Endometrium (tissue), 2 donors: ENCODE measurements at regions not wholly inside any gene's neighbourhood (a gene's known extent, or its start where the extent isn't known, plus 50 kb on each side); places are given as distances from the start of the nearest gene placed in this dataset.

Experiments
- FAIRE-seq: peaks from 2 replicates; lab custom pipeline; 2012; peaks lifted over from hg19 to GRCh38; lab: Jason Lieb, UNC
- donor health status: control.
- donor health status: control.

DNA sequence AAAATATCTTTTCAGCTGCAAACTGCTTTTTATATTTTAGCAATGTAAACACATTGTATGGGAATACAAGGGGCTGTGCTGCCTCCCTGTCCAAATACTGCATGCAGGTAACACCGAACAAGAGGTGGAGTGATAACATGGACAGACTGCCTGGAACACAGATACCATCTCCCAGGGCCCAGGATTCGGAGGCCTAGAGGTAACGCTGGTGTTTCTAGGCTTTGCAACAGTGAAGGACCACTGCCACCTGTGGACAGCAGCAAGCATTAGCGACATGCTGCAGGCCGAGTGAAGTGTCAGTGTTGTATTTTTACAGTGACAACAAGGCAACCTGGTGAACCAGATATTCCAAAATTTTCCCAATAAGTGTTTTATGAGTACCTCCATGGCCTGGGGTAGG is 379.1 kb downstream of the DMRT2 start:
- FAIRE-seq: no peak

DNA sequence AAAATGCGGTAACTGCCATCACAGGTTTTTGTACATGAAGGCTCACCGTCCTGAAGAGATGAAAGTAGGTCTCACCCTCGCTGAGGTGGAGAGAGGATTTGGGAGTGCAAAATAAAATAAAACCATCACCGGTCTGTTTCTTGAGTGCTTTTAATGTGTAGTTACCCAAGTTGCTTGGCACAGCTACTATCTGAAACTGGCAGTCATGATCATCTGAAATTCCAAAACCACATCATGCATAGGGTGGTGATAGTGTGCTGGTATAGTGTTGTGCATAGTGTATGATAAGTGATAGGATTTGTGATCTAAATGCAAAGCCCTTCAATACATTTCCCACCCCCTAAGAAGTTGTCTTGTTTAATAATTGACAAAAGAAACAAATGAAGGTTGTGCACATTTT is 381.3 kb downstream of the DMRT2 start:
- FAIRE-seq: no peak

DNA sequence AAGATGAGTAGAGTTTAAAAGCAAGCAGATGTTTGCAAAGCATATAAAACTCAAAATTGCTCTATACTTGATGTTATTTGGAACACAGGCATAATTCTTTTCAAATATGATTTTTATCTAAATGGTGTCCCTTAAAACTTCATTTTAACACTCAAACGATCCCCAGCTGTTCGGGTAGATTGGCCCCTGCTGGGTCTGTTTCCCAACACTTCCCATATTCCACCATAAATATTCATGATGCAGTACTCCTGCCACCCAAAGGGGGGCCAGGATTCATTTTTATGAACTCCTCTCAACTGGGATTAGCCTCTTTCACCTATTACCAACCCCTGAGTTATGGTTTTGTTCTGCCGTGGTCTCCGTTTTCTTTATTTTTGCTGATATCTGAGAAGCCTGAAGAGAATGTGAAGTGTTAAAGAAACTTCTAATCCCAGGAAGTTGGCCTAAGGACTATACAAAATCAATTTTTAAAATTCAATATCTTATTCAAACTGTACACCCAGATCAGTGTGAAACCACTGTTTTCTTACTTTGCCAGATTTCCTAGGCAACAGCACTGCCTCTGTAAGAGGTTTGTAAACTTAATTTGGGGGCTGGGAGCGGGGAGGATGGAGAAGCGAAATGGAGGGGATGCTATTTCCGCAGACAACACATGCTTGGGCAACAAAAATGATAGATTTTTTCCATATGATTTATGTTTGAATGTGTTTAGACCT is 384.1 kb downstream of the DMRT2 start:
- no peak for FAIRE-seq

DNA sequence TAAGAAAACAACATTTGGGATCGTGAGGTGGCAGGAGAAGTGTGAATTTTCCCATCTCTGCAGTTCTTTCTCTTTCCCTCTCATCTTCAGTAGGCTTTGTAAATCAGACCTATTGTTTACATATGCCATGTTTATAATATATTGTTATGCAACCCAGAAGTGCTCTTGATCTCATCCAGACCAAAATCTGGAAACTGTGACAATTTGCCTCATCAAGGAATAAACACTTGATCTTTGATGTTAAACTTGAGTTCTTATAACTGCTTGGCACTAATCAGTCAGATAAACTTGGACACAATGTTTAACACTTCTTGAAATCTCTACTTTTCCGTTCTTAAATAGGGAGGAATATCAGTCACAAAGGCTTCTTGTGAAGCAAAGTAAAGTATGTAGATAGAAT is 384.7 kb downstream of the DMRT2 start:
- no peak for FAIRE-seq

DNA sequence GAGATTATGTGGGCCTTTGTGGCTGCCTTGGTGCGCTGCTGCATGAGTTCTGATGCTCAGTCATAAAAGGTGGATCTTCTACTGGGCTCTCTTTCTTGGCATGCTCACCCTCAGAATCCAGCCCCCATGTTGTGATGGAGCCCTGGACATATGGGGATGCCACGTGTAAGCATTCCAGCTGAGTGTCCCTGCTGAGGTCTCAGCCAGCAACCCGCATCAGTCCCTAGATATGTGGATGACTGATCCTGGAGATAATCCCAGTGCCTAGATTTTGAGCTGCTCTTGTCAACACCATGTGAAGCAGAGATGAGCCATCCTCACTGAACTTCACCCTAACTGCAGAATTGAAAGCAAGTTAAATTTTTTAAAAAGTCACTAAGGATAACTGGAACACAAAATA is 390.1 kb downstream of the DMRT2 start:
- FAIRE-seq: no peak

DNA sequence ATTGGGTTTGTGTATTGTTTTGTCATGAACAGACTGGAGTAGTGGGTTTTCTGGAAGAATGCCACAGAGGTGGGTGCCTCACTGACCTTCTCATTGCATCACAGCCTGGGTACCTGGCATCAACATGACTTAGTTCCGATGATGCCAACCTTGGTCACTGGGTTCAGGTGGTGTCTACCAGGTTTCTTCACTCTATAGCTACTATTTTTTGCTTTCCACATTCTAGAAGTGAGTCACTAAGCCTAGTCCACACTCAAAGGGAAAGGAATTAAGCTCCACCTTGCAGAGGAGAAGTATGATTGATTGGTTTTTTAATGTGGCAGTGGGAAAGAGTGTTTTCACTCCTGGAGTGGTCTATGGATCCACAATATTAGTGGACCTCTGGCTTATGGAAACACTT is 391.9 kb downstream of the DMRT2 start:
- FAIRE-seq: no peak

DNA sequence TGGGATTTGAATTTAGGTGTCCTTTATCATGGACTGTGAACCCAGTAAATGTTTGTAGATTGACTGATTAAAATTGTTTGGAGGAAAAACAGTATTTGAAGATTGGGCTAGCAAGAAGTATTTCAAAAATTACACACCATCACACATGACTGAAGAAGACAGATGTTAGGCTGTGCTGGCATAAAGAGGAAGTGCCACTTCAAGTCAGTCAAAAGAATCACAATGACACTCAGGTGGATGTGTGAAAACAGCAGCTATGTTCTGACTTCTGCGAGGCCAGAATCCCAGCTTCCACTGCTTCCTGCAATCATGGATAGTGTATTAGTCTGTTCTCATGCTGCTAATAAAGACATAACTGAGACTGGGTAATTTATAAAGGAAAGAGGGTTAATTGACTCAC is 393.3 kb downstream of the DMRT2 start:
- no peak for FAIRE-seq

DNA sequence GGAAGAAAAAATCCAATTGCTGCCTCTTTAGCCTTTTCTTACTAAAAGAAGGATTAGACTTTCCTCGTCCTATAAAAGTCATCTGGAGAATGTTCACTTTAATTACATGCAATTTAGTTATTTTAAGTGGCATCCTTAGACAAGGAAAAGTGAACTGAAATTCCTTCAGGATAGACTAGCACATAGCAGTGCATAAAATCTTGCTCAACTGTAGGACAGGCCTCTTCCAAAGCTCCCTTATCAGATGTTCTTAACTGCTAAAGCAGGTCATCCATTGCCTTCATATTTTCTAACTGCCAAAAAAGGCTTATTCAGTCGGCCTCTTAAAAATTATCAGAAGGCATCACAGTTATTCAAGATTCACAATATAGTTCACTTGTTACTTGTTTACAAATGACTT is 396.5 kb downstream of the DMRT2 start:
- no peak for FAIRE-seq

DNA sequence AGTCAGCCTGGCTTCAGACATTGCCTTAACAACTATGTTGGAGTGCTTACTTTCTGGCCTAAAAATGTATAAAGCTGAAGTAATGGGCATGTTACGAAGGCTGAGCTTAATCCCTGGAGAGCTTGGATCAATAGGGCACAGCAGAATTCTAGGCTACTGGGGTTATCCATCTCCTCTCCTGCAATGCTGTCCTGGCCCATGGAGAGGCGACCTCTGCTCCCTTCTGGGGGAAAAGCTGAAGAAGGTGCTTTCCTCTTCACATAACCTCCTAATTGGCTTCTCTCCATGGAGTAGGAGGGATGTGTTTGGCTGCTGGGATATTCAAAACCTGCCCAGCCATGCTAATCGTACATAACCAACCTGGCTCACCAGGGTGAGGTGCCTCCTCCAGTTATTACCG is 403.5 kb downstream of the DMRT2 start:
- FAIRE-seq: no peak

DNA sequence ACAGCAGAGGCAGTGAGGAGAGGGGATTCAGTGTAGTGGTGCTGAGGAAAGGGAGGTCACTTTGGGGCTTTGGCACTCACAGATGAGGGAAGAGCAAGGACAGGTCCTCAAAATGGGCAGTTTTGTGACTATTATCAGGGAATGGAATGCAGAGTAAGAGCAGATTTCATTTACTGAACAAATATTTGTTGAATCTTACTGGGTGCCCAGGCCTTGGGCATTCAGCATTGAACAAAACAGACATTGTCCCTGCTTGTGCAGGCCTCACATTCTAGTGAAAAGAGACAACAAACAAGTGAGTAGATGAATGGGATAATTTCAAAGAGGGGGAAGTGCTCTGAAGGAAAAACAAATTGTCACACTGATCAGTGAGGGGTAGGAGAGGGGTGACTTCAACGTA is 404.1 kb downstream of the DMRT2 start:
- no peak for FAIRE-seq

DNA sequence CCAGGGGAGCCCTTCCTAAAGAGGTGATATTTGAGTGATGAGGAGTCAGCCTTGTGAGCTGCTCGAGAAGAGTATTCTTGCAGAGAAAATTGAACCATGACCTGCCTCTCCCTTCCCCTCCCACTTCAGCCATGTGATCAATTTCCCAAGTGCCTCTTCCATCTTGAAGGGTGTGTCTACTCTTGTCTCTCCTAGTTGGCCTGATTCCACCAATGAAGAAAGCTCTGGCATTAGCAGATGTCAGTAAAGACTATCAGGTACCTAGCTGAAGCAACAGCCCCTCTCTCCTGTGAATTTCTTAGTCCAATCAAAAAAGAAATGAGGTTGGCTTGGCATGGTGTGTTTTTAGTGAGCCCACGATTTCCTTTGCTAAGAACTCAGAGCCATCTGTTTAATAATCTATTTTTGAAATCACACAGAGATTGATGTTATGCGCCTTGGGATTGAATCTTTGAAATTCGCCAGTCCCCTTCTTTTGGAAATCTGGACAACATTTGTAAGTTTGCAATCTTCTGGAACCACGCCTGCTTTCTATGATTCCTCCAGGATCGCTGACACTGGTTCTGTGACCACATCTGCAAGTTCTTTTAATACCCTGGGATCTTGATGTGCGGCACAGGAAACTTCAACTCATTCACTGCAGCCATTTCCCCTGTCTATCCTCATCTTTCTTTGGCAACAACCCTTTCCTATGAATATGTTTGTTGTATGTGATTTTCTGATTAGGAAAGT is 404.6 kb downstream of the DMRT2 start:
- no peak for FAIRE-seq

DNA sequence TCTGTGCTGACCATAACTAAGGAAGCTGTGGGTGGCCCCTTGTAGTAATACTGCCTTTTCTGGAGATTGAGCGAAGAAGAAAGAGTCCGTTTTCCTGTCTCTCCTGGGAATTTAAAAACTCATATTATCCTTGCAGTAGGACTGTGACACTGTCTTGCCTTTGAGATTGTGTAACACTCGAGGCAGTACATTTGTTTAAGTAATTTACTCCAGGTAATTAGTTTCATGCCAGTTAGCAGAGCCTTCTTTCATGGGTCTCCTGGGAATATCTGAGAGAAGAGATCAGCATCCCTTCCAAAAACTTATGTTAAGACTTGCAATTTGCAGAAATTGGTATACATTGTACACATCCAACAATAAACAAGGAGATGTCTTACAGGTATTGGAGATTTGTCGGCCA is 405.6 kb downstream of the DMRT2 start:
- no peak for FAIRE-seq

DNA sequence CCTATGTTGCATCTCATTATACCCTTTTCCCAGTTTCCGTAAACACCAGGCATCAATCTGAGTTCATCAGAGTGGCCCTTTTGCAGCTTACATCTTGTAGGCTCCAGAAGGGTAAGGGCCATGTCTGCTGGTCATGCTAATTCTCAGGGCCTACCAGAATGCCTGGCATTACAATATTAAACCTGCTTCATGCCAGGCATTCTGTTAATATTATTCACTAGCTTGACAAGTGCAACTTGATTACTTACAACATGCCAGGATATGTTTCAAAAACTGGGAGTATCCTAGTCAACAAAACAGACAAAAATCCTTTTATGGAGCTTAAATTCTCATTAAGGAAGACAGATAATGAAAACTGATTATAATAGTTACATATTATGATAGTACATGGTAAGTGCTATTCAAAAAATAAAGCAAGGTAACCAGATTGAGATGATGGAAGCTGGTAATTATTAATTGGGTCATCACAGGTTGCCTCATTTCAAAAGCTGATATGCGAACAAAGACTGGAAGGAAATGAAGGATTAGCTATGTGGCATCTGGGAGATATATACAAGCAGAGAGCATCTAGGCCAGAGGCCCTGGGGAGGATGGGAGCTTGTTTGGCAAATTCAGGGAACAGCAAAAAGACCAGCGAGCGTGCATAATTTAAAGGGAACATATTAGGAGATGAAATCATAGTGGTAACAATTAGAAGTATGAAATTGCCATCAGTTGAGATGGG is 406.3 kb downstream of the DMRT2 start:
- FAIRE-seq: no peak

DNA sequence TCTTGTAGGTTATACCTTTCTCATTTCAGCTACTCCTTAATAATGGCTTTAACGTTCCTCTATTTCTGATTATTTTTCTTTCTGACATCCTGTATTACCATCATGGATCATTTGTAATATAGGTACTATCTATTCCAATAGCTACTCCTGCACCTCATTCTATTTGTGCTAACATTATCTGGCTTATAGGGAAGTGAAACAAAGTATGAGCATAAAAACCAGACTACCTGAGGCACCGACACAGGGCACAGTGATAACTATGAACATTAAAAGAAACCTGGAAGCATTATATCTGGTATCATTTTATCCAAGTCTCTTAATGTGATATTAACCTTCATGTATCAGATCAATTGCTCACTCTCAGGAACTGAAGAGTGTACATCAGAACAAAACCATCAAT is 407.3 kb downstream of the DMRT2 start:
- no peak for FAIRE-seq

DNA sequence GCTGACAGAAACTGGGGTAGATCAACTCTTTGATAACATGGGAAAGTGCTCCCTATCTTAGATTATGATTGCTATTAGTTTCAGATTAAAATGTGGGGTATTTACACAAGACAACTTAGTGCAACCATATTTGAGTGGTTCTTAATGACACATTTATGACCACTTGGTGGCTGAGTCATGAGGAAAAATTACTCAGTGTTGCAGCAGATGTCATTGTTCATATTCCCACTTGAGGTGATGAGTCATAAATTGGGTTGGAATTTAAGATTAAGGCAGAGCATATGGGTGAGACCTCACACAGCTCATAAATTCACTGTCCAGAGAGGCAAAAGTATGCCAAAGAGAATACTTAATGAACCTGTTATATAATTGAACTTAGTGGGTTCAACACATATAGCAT is 408.3 kb downstream of the DMRT2 start:
- FAIRE-seq: no peak

DNA sequence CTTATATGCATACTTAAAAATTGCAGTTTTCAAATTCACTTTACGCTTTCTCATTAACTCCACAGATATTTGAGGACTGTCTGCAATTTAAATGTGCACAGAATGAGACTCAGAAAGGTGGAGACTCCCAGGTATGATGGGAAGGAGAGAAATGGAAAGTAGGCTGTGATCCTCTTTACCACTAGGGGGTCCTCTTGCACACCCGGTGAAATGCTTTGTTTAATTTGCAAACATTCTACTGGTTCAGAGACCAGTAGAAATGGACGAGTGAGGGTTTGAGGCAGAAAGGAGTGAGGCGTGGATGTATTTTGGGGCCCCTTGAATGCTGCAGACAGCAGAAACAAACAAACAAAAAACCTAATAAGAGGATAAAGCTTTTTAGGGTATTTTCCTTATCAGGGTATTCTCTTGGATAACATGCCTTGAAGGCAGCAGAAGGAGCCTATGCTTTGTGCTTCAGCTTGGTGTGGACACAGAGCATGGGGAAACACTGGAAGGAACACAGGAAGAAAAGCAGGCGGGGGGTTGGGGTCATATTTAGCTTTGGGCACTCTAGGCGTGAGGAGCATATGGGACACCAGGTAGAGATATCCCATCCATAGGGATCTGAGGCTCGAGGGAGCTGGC is 410.1 kb downstream of the DMRT2 start:
- FAIRE-seq: no peak

DNA sequence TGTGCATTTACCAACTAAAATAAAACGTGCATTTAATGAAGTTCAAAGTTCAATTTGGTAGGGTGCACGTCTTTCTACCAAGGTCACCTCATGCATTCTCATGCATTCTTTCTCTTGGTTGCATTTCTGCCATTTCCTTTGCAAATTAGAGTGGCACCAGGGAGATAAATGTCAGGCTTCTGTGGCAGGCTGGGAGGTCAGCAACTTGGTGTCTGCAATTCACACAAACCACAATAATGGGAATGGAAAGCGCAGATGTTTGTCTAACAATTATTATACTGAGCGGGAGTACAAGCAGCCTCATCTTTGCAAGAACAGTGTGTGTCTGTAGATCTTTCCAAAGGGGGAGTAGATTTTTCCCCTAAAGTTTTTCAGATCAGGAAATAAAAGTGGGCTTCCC is 411.7 kb downstream of the DMRT2 start:
- FAIRE-seq: no peak

DNA sequence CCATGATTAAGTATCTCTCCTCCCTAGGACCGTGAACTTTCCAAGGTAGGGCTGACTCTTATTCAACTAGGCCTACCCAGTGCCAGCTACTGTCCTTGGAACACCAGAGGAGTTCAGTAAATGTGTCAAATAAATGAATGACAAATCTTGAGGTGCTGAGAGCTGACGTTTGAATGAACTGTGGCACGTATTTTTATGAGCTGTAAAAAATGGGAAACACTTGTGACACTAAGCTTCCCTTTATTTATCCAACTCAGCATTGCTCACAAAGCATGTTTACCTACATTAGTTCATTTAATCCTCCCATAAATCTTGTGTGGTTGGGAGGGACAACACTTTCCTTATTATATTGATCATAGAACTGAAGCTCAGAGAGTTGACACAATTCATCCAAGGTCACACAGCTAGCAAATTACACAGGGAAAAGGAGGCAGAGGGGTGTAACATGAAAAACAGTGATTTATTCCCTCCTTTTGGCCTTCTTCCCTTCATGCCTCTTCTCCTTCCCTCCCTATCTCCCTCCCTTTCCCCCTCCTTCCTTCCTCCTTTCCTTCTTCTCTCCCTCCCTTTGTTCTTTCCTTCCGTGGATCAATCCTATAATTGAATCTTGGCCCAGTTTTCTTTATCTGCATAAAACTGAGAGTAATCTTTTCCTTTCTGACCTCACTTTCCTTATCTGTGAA is 412.6 kb downstream of the DMRT2 start:
- no peak for FAIRE-seq

DNA sequence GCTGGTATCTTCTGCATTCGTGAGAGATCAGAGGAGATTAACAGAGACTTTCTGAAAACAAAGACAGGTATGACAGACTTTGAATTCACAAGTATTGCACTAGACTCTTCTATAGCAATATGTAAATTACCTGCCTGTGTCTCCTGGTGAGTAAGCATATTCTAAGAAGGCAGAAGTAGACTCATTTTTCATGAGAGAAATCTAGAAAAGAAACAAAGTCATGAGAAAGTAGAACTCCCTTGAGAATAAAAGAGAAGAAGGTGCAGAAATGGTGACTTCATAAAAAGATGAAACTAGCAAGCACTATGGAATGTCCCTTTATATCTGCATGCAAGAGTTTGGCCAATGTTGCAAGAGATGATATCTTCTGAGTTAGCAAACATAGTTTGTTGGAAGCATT is 419.8 kb downstream of the DMRT2 start:
- FAIRE-seq: no peak

DNA sequence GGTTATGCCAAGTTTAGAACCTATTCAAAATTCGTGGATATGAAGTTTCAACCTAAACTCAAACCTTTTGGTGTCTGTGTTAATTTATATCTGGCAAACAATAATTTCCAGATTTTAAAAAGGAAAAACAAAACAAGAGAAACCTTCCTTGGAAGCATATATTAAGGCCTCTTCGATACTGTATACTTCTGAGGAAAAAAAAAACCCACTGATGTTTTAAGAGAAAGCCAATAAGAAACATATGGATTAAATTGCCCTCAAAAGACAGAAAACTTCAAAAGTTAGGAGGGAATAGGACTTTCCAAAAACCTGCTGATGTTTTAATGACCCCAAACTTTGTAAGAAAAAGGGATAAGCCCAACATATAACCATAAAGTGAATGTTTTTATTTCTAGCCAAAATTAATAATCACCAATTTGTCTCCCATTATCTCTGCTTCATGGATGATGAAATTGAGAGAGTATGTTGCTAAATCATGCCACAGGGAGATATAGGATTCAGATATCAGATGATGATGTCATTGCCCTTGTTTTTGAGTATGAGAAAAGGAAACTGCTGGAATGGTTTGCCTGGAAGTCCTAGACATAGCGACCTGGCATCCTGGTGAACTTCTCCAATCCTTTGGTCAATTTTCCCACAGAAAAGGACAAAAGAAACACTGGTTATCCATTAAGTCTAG is 423.9 kb downstream of the DMRT2 start:
- FAIRE-seq: no peak

DNA sequence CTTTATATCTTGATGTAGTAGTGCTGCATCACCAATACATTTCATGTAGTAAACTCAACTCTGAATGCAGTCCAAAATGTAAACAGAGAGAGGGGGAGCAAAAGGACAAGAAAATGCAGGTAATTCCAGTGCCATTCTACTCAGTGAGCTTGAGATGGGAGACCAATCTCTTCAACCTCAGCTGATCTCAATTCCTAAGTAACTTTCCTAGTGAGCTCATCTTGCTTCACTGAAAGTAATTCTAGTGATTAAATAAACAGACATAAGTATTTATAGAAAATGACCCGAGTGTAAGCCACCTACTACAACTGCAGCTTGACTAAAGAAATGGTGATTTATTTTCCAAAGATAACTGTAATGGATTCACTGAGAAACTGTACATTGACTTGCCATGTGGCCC is 424.5 kb downstream of the DMRT2 start:
- FAIRE-seq: no peak
